ENCODE measurements at regions not wholly inside any gene's neighbourhood (a gene's known extent, or its start where the extent isn't known, plus 50 kb on each side); places are given as distances from the start of the nearest gene placed in this dataset.
"Not testable (repeated sequence)": the region's sequence is repeated elsewhere in the genome, so short reads cannot be mapped to it uniquely, and the experiment has no call there.

DNA sequence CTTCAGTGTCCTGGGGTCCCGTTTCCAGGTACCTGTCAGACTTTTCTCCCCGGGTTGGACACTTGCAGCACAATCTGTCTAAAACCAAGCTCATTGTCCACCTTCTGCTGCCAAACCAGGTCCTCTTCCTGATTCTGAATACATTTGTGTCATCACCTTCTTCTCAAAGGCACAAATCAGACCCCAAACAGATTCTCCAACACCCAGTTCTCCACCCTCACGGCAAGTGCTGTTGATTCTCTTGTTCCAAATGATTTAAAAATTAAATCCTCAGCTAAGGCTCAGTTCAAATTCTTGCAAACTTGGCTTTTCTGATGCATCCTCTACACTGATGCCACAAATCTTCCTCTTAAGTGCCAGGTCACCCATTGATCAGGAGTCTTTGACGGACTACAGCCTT lies 122.5 kb upstream of the LDB2 start:
- Mint-ChIP-seq H3K36me3 (no peaks in the 10 kb centered on the region), H3K4me1 (peaks cover 10% of the 10 kb centered on the region), H3K4me3 (no peak overlapping the region), H3K9me3 (no peaks in the 10 kb centered on the region), H3K27me3 (ENCODE audit: insufficient read depth, low read depth) (no peaks in the 10 kb centered on the region), H3K27ac (no peak overlapping the region)
- Histone ChIP-seq H3K79me2 (ENCODE audit: low read depth) (no peaks in the 10 kb centered on the region), H2AFZ (replicated peaks) (no peak overlapping the region), H3K4me2 (no peak overlapping the region), H3K27ac (no peak overlapping the region), H3K4me3 (no peak overlapping the region), H3K4me1 (no peaks in the 10 kb centered on the region), H3K9ac (no peak overlapping the region), H3K27me3 (no peaks in the 10 kb centered on the region), H3F3A (ENCODE audit: low read depth) (no peaks in the 10 kb centered on the region), H3K36me3 (no peaks in the 10 kb centered on the region), H3K9me3 (ENCODE audit: low read depth) (no peaks in the 10 kb centered on the region), H4K20me1 (ENCODE audit: low read depth) (no peaks in the 10 kb centered on the region)
- TF ChIP-seq EZH2 (IDR thresholded peaks at IDR 0.05) = no peak
- no peak for TF ChIP-seq EZH2phosphoT487 (IDR thresholded peaks at IDR 0.05)
- TF ChIP-seq, protein P1, sequence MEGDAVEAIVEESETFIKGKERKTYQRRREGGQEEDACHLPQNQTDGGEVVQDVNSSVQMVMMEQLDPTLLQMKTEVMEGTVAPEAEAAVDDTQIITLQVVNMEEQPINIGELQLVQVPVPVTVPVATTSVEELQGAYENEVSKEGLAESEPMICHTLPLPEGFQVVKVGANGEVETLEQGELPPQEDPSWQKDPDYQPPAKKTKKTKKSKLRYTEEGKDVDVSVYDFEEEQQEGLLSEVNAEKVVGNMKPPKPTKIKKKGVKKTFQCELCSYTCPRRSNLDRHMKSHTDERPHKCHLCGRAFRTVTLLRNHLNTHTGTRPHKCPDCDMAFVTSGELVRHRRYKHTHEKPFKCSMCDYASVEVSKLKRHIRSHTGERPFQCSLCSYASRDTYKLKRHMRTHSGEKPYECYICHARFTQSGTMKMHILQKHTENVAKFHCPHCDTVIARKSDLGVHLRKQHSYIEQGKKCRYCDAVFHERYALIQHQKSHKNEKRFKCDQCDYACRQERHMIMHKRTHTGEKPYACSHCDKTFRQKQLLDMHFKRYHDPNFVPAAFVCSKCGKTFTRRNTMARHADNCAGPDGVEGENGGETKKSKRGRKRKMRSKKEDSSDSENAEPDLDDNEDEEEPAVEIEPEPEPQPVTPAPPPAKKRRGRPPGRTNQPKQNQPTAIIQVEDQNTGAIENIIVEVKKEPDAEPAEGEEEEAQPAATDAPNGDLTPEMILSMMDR (IDR thresholded peaks at IDR 0.05) = no peak
- DNase-seq (ENCODE audit: low spot score) = no peak

DNA sequence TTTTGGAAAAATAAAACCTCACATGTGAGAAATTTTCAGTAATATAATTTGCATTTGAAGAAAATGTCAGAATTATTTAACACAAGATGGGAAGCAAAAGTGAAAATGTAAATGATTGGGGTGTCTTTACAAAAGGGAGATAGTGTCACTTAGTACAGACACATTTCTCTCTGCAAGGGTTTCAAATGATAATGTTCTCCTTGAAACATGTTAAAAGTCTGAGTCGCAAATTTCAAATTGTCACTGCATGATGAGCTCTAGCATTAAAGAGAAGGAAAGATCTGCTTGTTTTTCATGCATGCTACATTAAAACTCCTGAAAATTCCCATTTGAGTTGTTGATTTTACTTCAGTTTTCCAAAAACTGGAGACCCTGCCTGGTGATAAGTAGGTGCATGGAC lies 122.0 kb upstream of the LDB2 start:
- H3F3A ChIP-seq (ENCODE audit: low read depth) = no peaks in the 10 kb centered on the region
- H3K4me3 Mint-ChIP-seq = no peak overlapping the region
- no peaks in the 10 kb centered on the region for H3K36me3 Mint-ChIP-seq
- H3K9me3 ChIP-seq (ENCODE audit: low read depth) = no peaks in the 10 kb centered on the region
- no peak overlapping the region for H3K27ac Mint-ChIP-seq
- H3K27ac ChIP-seq = no peak overlapping the region
- H3K4me3 ChIP-seq = no peak overlapping the region
- no peaks in the 10 kb centered on the region for H3K79me2 ChIP-seq (ENCODE audit: low read depth)
- no peak for TF ChIP-seq EZH2 (IDR thresholded peaks at IDR 0.05)
- no peak for TF ChIP-seq EZH2phosphoT487 (IDR thresholded peaks at IDR 0.05)
- TF ChIP-seq, protein P1 (IDR thresholded peaks at IDR 0.05) = no peak
- no peak overlapping the region for H3K4me2 ChIP-seq
- H3K4me1 ChIP-seq = no peaks in the 10 kb centered on the region
- H4K20me1 ChIP-seq (ENCODE audit: low read depth) = no peaks in the 10 kb centered on the region
- H3K27me3 Mint-ChIP-seq (ENCODE audit: insufficient read depth, low read depth) = no peaks in the 10 kb centered on the region
- no peak overlapping the region for H2AFZ ChIP-seq (replicated peaks)
- no peak overlapping the region for H3K9ac ChIP-seq
- no peaks in the 10 kb centered on the region for H3K9me3 Mint-ChIP-seq
- no peak for DNase-seq (ENCODE audit: low spot score)
- H3K27me3 ChIP-seq = no peaks in the 10 kb centered on the region
- no peaks in the 10 kb centered on the region for H3K36me3 ChIP-seq
- peaks cover 10% of the 10 kb centered on the region for H3K4me1 Mint-ChIP-seq

DNA sequence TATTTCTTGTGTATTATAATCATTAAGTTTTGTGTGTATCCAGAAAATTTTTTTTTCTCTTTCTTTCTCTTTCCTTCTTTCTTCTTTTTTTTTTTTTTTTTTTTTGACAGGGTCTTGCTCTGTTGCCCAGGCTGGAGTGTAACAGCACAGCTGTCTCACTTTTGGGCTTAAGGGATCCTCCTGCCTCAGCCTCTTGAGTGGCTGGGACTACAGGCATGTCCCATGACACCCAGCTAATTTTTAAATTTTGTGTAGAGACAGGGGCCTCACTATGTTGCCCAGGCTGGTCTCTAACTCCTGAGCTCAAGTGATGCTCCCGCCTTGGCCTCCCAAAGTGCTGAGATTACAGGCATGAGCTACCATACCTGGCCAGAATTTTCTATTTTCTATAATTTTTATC lies 120.2 kb upstream of the LDB2 start:
- not testable (repeated sequence) for H3K27ac ChIP-seq, H3K9me3 Mint-ChIP-seq, H3K9ac ChIP-seq

DNA sequence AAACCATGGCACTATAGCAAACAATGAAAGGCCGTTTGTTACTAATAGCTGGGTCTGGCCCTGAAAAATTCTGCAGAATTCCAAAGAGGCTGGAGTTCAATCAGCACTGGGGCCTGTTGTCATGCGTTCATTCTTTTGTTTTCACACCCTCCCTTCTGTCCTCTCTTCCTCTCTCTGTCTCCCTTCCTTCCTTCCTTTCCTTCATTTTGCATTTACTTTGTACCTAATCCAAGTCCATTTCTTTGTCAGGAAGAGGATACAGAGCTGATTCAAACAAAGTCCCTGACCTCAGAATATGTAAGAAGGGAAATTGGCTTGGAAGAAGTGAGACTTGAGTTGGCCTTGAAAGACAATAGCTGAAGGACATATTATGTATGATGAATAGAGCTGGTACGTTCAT lies 119.6 kb upstream of the LDB2 start:
- no peaks in the 10 kb centered on the region for H3K27me3 ChIP-seq
- no peaks in the 10 kb centered on the region for H3K79me2 ChIP-seq (ENCODE audit: low read depth)

More for the DNA sequence above, 120.2 kb upstream of the LDB2 start:
- not testable (repeated sequence) for H3K36me3 ChIP-seq; H3K4me2 ChIP-seq; H3K4me3 ChIP-seq; DNase-seq (ENCODE audit: low spot score); H3F3A ChIP-seq (ENCODE audit: low read depth); H2AFZ ChIP-seq (replicated peaks); H3K36me3 Mint-ChIP-seq; H4K20me1 ChIP-seq (ENCODE audit: low read depth); H3K4me1 Mint-ChIP-seq; H3K4me1 ChIP-seq; H3K79me2 ChIP-seq (ENCODE audit: low read depth); H3K27me3 ChIP-seq; H3K27me3 Mint-ChIP-seq (ENCODE audit: insufficient read depth, low read depth); H3K4me3 Mint-ChIP-seq; H3K27ac Mint-ChIP-seq; H3K9me3 ChIP-seq (ENCODE audit: low read depth)

More for the DNA sequence above, 119.6 kb upstream of the LDB2 start:
- peaks cover 10% of the 10 kb centered on the region for H3K4me1 Mint-ChIP-seq
- no peak for DNase-seq (ENCODE audit: low spot score)
- no peaks in the 10 kb centered on the region for H3K9me3 ChIP-seq (ENCODE audit: low read depth)
- H4K20me1 ChIP-seq (ENCODE audit: low read depth) = no peaks in the 10 kb centered on the region
- H3K36me3 Mint-ChIP-seq = no peaks in the 10 kb centered on the region
- no peak overlapping the region for H3K27ac Mint-ChIP-seq
- H3K4me1 ChIP-seq = no peaks in the 10 kb centered on the region
- no peak overlapping the region for H3K27ac ChIP-seq
- H3K9ac ChIP-seq = no peak overlapping the region
- H3K4me2 ChIP-seq = no peak overlapping the region
- H3K4me3 Mint-ChIP-seq = no peak overlapping the region
- H3K27me3 Mint-ChIP-seq (ENCODE audit: insufficient read depth, low read depth) = no peaks in the 10 kb centered on the region
- H3K4me3 ChIP-seq = no peak overlapping the region
- H2AFZ ChIP-seq (replicated peaks) = peak overlapping the region; percentile 57
- TF ChIP-seq EZH2phosphoT487 (IDR thresholded peaks at IDR 0.05) (no peak), EZH2 (IDR thresholded peaks at IDR 0.05) (no peak)
- TF ChIP-seq, protein P1 (IDR thresholded peaks at IDR 0.05) = no peak
- H3K9me3 Mint-ChIP-seq = no peaks in the 10 kb centered on the region
- H3K36me3 ChIP-seq = no peaks in the 10 kb centered on the region
- H3F3A ChIP-seq (ENCODE audit: low read depth) = no peaks in the 10 kb centered on the region

Measured in neural progenitor cell (in vitro differentiated cells).